EL (cell line): ENCODE measurements at regions not wholly inside any gene's neighbourhood (a gene's known extent, or its start where the extent isn't known, plus 50 kb on each side); places are given as distances from the start of the nearest gene placed in this dataset.
"Not testable (repeated sequence)": the region's sequence is repeated elsewhere in the genome, so short reads cannot be mapped to it uniquely, and the experiment has no call there.

Experiments used
- DNase-seq: peaks from one replicate; pipeline ENCODE4 v3.0.0-alpha.2; 2016

- no peak for DNase-seq
These were observed 634.8 kb downstream of the TYW1 start for GRCh38 chr7:67631476-67631875.

DNA sequence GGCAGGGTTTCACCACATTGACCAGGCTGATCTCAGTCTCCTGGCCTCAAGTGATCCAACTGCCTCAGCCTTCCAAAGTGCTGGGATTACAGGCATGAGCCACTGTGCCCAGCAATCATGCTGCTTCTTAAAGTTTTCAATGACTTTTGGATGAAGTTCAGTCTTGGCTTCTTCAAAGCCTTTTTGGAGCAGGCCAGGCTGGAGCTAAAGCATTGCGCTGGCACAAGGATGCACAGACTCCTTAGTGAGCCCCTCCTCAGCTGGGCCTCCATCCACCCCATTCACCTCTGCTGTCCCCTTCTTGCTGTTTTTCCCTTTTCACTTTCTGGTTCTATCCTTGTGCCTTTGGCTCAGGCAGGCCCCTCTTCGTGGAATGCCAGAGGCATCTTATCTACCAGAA is 638.6 kb downstream of the TYW1 start:
- DNase-seq = no peak

DNA sequence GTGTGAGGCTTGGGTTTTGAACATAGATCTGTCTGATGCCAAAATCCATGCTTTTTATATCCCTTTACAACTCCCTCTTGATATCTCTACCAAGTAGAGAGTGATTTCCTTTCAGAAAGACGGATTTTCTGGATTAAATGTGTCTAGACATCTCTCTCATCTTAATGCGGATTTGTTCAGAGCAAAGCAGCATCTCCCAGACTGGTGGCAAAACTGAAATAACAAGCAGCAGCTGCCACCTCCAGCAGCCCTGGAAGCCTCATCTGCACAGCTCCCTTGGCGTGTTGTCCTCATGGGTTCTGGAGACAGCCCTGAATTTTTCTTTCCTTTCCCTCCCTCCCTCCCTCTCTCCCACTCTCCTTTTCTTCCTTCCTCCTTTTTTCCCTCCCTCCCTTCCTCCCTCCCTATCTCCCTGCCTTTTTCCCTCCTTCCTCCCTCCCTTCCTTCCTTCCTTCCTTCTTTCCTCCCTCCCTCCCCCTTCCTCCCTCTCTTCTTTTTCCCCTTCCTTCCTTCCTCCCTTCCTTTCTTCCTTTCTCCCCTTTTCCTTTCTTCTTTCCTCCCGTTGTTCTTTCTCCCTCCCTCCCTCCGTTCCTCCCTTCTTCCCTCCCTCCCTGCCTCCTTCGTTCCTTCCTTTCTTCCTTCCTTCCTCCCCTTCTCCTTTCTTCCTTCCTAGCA is 639.9 kb downstream of the TYW1 start:
- no peak for DNase-seq

DNA sequence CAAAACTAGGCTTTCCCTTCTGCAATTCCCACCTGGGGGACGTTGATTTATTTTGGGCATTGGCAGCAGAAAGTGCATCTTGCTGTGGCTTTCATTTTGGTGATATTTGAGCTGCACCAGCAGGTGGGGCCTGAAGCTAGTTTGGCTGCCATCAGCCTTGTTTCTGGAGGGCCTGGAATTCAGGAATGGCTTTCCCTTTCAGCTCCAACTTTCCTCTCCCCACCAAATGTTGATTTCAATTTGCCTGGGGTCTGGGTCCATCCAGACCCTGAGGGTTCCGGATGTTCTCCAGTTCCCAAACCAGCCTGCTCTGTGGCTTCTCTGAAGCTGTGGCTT is 640.4 kb downstream of the TYW1 start:
- no peak for DNase-seq

DNA sequence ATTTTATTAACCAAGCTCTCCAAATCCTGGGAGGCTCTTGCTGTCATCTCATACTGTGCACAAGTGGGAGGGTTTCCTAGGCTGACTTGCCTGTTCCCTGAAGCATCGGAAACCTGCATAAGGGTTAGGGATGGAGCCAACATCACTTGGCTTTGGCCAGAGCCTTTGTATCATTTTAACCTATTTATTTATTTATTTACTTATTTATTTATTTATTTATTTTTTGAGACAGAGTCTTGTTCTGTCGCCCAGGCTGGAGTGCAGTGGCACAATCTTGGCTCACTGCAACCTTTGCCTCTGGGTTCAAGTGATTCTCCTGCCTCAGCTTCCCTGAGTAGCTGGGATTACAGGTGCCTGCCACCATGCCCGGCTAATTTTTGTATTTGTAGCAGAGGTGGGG is 645.9 kb downstream of the TYW1 start:
- DNase-seq = not testable (repeated sequence)

DNA sequence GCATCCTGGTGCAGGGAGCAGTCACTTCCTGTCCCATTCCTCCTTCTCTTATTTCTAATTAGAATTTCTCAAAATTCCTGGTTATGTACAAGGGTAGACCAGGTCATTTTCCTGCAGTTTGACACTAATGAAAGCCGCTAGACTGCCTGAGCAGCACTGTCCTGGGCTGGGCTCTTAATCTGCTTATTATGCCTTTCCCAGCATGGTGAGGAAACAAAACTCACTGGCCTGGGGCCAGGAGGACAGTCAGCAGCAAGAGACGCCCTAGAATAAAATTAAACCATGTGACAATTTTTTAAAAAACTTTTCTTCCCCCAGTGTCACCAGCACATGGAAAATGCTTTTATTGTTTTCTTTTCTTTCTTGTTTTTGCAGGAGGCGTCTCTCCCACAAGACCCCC is 647.5 kb downstream of the TYW1 start:
- no peak for DNase-seq

DNA sequence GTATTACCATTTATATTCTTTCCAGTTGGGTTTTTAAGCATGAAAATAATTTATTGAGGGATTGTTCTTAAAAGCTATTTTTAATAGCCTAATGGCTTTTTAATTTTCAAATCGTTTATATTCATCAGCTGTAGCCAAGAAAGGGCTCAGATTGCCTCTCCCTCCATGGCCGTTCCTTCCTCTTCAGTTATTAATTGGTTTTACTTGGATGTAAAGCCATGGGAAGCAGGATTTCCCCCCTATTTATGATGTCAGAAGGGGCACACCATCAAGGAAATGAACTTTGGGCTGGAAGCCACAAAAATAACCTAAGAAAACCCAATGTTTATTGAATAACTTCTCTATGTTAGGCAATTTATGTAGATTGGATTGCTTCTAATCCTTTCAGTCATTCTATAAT is 656.3 kb downstream of the TYW1 start:
- no peak for DNase-seq

- no peak for DNase-seq
These were observed 657.3 kb downstream of the TYW1 start for GRCh38 chr7:67653856-67654454.

DNA sequence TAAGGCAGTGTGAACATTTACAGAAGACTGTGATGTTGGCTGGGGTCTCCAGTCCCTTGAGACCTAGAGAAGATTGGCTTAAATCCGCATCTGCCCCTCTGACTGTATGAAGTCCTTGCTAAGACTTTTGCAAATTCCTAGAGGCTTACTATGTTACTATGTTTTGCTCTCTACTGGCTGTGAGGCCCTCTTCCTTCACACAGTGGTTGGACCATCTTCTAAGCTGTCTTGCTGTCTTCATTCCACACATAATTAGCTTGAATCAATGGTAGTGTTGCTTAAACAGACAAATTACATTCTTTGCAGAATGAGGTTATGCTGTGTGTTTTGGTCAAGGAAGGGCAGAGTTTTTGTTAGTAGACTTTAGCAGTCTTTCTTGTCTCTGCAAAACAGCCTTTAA is 658.0 kb downstream of the TYW1 start:
- DNase-seq = no peak

GRCh38 chr7:67655168-67655567 is 658.5 kb downstream of the TYW1 start:
- no peak for DNase-seq

DNA sequence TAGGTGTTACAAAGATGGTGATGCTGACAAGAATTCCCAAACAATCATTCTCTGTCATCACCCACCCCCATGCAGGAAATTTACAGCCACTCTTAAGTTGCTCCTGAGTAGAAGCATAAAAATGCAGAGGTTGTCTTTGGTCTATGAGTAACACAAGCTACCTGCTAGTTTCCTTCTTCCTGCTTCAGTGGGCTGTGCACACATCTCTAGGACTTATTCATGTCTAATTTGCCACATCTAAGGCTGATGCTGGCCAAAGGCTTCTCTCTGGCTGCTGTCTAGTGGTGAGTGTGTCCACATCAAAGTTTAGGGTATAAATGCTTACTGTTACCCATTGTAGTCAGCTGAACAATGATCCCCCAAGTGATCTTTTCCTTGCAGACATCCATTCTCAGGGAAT is 662.5 kb downstream of the TYW1 start:
- DNase-seq = no peak

GRCh38 chr7:67662804-67663203 is 666.2 kb downstream of the TYW1 start:
- no peak for DNase-seq

- no peak for DNase-seq
These were observed 667.0 kb downstream of the TYW1 start for GRCh38 chr7:67663644-67664043.

DNA sequence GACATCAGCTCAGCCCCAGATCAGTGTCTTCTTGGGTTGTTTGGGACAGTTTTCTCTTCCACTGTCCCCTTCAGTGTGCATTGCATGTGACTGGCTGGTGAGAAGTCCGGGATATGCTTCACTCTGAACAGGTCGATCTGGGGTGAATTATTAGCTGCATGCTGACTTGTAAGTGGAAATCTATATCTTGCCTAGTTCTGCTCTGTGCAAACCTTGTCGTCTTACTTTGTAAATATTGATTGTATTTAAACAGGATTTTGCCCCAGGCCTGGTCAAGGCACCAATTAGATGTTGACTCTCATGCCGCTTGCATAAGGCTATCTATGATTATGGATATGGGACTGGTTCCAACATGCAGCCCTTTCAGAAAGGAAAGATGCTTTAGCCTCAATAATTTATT is 669.7 kb downstream of the TYW1 start:
- not testable (repeated sequence) for DNase-seq

DNA sequence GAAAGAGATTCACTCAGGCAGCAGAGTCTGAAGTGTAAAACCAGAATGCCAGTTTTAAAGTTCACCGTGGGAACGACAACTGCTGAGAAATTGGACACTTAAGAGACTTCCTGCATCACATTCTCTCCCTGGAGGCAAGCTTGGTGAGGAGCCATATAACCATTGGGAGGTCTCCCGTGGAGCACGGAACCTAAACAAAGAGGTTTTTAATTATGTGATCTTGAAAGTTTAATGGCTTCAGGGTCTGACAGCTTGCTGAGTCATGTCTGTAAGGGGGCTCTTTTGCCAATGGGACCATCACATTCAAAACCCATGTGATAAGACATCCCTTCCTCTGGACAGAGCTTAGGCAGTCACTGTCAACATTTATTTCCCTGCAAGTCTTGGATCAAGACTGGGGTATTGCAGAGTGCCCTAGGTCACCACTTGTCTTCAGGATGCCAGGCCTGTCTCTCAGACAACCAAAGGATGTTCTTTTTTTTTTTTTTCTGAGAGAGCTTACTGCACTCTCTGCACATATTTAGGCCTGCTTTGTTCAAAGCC is 674.4 kb downstream of the TYW1 start:
- DNase-seq = no peak

GRCh38 chr7:67673861-67674260 is 677.2 kb downstream of the TYW1 start:
- no peak for DNase-seq

DNA sequence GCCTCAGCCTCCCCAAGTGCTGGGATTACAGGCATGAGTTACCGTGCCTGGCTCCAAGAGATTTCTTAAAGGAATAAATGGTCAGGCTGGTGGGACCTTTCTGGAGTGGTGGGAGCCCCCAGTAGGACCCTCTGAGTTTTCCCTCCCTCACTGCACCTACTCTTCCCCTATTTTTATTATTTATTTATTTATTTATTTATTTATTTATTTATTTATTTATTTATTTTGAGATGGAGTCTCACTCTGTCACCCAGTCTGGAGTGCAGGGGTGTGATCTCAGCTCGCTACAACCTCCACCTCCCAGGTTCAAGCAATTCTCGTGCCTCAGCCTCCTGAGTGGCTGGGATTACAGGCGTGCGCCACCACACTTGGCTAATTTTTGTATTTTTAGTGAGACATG is 678.2 kb downstream of the TYW1 start:
- DNase-seq = not testable (repeated sequence)

DNA sequence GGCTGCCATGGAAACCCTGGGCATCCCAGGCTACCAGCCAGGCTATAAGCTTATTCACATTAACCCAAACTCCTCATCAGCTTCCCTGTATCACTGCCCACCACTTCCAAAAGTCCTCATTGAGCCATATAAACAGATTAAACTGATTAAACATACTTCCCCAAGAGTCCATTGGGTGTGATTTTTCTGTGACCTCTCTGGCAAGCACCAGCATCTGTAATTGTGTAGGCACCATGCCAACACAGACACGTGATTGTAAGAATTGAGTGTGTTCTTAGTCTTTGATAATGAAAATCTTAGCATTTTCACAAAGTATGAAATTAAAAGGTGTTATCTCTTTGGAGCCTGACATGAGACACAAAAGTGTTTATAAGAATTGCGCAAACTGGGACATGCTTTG is 679.3 kb downstream of the TYW1 start:
- DNase-seq = no peak

GRCh38 chr7:67678419-67678818 is 681.8 kb downstream of the TYW1 start:
- DNase-seq = no peak

- DNase-seq = no peak
These were observed 687.0 kb downstream of the TYW1 start for GRCh38 chr7:67683628-67684027.

DNA sequence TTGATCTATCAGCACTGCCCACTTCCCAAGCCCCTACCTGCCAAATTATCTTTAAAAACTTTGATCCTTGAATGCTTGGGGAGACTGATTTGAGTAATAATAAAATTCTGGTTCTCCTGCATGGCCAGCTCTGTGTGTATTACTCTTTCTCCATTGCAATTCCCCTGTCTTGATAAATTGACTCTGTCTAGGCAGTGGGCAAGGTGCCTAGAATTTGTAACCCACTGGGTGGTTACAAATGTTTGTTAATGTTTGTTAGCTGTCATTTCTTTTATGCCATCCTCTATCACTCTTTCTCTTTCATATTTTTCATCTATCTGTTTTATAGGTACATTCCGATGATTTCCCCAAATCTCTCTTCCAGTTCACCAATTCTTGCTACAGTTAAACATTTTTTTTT is 694.1 kb downstream of the TYW1 start:
- DNase-seq = no peak

GRCh38 chr7:67692425-67692824 is 695.8 kb downstream of the TYW1 start:
- no peak for DNase-seq

DNA sequence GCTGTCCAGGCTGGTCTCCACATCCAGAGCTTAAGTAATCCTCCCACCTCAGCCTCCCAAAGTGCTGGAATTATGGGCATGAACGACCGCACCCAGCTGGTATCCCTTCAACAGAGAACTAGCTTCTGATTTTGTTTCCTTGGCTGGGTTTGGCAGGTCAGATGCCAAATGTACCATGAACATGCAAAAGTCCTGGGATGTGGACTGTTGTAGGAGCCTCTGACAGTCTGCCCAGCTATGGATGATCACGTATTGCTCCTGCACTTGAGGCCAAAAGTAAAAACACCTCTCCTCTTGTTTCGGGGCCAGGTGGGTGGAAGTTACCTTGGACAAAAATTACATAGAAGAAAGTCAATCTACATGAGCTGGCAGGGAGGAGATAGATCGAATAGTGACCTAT is 699.5 kb downstream of the TYW1 start:
- DNase-seq = no peak

- DNase-seq = no peak
These were observed 700.2 kb downstream of the TYW1 start for GRCh38 chr7:67696878-67697277.

- no peak for DNase-seq
These were observed 701.7 kb downstream of the TYW1 start for GRCh38 chr7:67698354-67698753.
